A549 (cell line): ENCODE measurements at regions not wholly inside any gene's neighbourhood (a gene's known extent, or its start where the extent isn't known, plus 50 kb on each side); places are given as distances from the start of the nearest gene placed in this dataset.

Experiments
- CTCF ChIP-seq: fragments of >200 bp; sonication (Bioruptor Twin); formaldehyde crosslinking; IDR thresholded peaks from 3 replicates; pipeline ENCODE4 v1.5.1; 2016
- EP300 ChIP-seq, 2 experiments: fragments of >200 bp; sonication (Bioruptor Twin); formaldehyde crosslinking; IDR thresholded peaks; 2 replicates in 1 of 2; 3 replicates in 1 of 2; pipeline ENCODE4 v1.6.1; 2016 to 2017
- HDAC2 ChIP-seq: fragments of 200-600 bp; sonication (generic); IDR thresholded peaks from 2 replicates; pipeline ENCODE4 v1.6.1; 2016
- JUN ChIP-seq, 2 experiments: fragments of >200 bp; sonication (Bioruptor Twin); formaldehyde crosslinking; IDR thresholded peaks; 2 replicates in 1 of 2; 3 replicates in 1 of 2; pipeline ENCODE4 v1.6.1; 2016 to 2017
- MYC ChIP-seq: IDR thresholded peaks from 2 replicates; pipeline ENCODE4 v1.6.1; 2012; ENCODE audit warnings: mild to moderate bottlenecking, inconsistent platforms, low read length, improper control_type of control experiment, borderline replicate concordance
- POLR2A ChIP-seq: IDR thresholded peaks from 2 replicates; pipeline ENCODE4 v1.6.1; 2012; ENCODE audit warnings: mild to moderate bottlenecking, low read length
- RAD21 ChIP-seq, 2 experiments: fragments of >200 bp in 1 of 2; sonication (Bioruptor Twin) in 1 of 2; formaldehyde crosslinking in 1 of 2; IDR thresholded peaks in 1 of 2; conservative IDR thresholded peaks in 1 of 2; 2 replicates in 1 of 2; 3 replicates in 1 of 2; pipeline ENCODE4 v1.6.1; 2012 to 2018; ENCODE audit warnings: inconsistent platforms in 1 of 2
- RFX5 ChIP-seq: fragments of 450-650 bp; IDR thresholded peaks from 2 replicates; pipeline ENCODE4 v1.7.1; 2014; ENCODE audit warnings: antibody characterized with exemption, mild to moderate bottlenecking, moderate library complexity
- SMC3 ChIP-seq: fragments of >200 bp; sonication (Bioruptor Twin); formaldehyde crosslinking; IDR thresholded peaks from 3 replicates; pipeline ENCODE4 v1.6.1; 2018; ENCODE audit warnings: inconsistent platforms
- TP53 ChIP-seq: fragments of 250-450 bp; sonication (Bioruptor Pico); IDR thresholded peaks from 2 replicates; pipeline ENCODE4 v1.5.0; 2021; ENCODE audit warnings: mild to moderate bottlenecking, moderate library complexity
- TF ChIP-seq, protein P1 (sequence below): fragments of >200 bp; sonication (Bioruptor Twin); formaldehyde crosslinking; IDR thresholded peaks from 3 replicates; pipeline ENCODE4 v1.6.1; 2016
- TF ChIP-seq, protein P2 (sequence below): fragments of 200-600 bp; sonication (generic); IDR thresholded peaks from 2 replicates; pipeline ENCODE4 v1.6.1; 2016; ENCODE audit warnings: antibody characterized with exemption, mild to moderate bottlenecking, moderate library complexity

GRCh38 chr2:215684448-215685237 lies 248.8 kb upstream of the FN1 start:
- TF ChIP-seq CTCF: no peak
- no peak for TF ChIP-seq TP53
- no peak for TF ChIP-seq JUN (IDR thresholded peaks at IDR 0.05)
- TF ChIP-seq SMC3: no peak
- no peak for TF ChIP-seq RFX5
- no peak for TF ChIP-seq HDAC2
- TF ChIP-seq, protein P1, sequence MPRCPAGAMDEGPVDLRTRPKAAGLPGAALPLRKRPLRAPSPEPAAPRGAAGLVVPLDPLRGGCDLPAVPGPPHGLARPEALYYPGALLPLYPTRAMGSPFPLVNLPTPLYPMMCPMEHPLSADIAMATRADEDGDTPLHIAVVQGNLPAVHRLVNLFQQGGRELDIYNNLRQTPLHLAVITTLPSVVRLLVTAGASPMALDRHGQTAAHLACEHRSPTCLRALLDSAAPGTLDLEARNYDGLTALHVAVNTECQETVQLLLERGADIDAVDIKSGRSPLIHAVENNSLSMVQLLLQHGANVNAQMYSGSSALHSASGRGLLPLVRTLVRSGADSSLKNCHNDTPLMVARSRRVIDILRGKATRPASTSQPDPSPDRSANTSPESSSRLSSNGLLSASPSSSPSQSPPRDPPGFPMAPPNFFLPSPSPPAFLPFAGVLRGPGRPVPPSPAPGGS: no peak
- TF ChIP-seq, protein P2, sequence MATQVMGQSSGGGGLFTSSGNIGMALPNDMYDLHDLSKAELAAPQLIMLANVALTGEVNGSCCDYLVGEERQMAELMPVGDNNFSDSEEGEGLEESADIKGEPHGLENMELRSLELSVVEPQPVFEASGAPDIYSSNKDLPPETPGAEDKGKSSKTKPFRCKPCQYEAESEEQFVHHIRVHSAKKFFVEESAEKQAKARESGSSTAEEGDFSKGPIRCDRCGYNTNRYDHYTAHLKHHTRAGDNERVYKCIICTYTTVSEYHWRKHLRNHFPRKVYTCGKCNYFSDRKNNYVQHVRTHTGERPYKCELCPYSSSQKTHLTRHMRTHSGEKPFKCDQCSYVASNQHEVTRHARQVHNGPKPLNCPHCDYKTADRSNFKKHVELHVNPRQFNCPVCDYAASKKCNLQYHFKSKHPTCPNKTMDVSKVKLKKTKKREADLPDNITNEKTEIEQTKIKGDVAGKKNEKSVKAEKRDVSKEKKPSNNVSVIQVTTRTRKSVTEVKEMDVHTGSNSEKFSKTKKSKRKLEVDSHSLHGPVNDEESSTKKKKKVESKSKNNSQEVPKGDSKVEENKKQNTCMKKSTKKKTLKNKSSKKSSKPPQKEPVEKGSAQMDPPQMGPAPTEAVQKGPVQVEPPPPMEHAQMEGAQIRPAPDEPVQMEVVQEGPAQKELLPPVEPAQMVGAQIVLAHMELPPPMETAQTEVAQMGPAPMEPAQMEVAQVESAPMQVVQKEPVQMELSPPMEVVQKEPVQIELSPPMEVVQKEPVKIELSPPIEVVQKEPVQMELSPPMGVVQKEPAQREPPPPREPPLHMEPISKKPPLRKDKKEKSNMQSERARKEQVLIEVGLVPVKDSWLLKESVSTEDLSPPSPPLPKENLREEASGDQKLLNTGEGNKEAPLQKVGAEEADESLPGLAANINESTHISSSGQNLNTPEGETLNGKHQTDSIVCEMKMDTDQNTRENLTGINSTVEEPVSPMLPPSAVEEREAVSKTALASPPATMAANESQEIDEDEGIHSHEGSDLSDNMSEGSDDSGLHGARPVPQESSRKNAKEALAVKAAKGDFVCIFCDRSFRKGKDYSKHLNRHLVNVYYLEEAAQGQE: no peak
- TF ChIP-seq POLR2A: no peak
- no peak for TF ChIP-seq RAD21 (conservative IDR thresholded peaks at IDR 0.05 in 1 of 2, IDR thresholded peaks at IDR 0.05 in 1 of 2)
- TF ChIP-seq MYC: no peak
- TF ChIP-seq EP300 (IDR thresholded peaks at IDR 0.05): no peak
